Kasumi-1 (cell line): ENCODE measurements at regions not wholly inside any gene's neighbourhood (a gene's known extent, or its start where the extent isn't known, plus 50 kb on each side); places are given as distances from the start of the nearest gene placed in this dataset.
A peak's percentile ranks its signal among the peaks of the same experiment; 100 is the strongest.
"Not testable (repeated sequence)": the region's sequence is repeated elsewhere in the genome, so short reads cannot be mapped to it uniquely, and the experiment has no call there.

Experiments
- DNase-seq, 2 experiments: peaks; one replicate each; lab custom pipeline; 2025; lab: John Stamatoyannopoulos, UW

DNA sequence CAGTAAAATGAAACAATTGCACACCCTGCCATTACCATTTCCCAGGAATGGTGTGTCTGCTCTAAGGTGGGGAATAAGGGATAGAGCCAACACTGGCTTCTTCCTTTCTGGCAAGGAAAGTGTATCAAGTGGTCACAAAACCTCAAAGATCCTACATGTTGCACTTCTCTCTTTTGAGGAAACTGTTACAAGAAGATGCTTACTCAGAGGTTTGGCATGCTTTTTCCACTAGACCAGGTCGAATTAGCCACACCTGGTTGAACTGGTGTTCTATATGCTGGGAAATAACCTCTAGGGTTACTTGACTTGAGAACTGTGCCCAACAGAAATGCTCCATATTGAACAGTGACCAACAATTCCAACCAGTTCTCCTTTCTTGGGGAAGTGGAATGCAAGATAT is 102.9 kb downstream of the LRRN1 start:
- DNase-seq: no peak

DNA sequence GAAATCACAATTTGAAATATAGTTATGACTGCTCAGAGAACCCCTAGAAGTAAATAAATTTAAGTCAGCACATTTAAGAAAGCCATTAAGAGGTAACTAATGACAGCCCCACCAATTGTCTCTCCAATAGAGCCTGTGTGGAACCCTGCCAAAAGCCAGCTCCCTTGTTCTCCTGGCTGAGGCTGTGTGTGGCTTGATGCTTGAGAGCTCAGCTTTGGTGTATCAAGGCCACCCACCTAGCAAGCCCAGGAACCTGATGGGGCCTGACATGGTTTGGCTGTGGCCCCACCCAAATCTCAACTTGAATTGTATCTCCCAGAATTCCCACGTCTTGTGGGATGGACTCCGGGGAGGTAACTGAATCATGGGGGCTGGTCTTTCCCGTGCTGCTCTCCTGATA is 106.9 kb downstream of the LRRN1 start:
- no peak for DNase-seq

DNA sequence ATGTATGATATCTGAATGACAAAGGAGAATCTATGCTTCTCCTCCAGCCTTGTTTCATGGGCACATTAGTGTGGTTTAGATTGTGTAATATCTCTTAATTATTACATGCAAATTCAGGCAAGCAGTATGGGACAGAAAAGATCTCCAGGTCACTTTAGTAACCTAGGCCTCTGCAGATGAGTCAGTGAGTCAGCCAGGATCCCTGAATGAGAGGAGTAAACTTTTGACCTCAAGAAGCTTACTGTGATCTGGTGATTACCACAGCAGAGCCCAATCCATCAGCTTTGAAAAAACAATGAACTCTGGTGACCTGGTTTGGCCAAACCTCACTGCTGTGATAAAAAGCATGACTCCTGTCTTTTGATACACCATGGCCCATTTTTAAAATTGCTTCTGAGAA is 107.8 kb downstream of the LRRN1 start:
- no peak for DNase-seq

DNA sequence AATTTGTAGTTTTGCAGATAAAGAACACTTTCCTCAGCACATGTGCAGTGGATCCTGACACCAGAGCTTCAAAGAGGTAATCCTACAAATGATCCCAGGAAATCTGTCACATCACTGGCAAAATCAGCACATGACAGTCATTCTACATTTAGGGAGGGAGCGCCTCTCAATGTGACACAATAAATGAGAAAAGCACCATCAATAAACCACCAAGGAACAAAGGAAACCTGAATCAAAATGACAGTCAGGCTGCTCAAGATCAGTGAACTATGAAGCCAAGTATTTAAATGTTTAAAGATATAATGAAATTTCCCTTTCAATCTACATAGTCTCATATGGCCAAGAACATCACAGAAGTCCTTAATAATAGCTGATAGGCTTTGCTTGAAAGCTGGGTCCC is 119.5 kb downstream of the LRRN1 start:
- no peak for DNase-seq

DNA sequence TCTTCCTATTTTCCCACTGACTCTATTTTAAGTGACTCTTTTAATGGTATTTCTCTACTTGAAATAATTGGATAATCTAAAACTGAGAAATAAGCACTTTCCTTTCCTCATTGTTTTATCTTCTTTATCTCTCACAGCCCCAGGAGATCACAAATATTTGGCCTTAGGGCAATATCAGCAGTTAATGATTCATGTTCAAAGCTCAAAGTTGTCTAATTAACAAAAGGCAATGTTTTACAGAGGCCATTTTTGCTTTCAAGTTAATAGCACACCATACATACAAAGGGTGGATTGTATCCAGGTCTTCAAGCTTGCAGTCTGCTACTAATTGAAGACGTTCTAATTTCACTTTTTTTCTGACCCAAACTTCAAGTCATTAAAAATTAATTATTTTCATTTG is 120.1 kb downstream of the LRRN1 start:
- no peak for DNase-seq

DNA sequence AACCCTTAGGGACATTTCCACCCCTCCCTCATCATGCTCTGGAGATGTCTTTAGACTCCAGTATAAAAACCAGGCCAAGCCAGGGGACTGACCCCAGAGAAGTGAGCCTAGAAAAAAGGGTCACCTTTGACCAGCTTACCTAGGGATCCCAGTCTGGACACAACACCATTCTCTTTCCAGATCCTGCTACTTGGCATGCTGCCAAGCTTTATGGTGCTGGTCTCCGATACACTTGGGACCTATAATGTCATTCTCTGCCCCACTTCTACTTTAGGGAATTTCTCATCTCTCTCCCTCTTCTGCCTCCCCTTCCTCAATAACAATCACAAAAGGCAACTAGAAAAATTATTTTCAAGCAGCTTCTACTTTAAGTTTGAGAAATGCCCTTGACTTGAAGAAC is 124.4 kb downstream of the LRRN1 start:
- no peak for DNase-seq

DNA sequence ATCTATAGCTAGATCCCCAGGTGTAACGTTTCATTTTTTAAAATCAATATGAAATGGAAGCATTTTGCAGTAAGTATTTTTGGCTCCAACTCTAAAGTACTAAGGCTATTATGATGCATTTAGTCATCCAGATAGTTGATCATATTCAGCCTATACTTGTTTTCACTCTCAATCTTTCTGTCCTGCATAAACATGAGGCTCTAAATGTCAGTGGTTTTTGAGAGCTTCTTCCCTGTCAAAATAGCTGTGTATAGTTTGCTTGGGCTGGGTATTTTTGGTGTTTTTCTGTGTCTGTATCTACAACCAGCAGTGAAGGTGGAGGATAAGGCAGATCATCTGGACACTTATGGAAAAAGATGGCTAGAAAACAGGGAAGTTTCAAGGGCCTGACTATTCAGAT is 128.0 kb downstream of the LRRN1 start:
- DNase-seq: no peak

DNA sequence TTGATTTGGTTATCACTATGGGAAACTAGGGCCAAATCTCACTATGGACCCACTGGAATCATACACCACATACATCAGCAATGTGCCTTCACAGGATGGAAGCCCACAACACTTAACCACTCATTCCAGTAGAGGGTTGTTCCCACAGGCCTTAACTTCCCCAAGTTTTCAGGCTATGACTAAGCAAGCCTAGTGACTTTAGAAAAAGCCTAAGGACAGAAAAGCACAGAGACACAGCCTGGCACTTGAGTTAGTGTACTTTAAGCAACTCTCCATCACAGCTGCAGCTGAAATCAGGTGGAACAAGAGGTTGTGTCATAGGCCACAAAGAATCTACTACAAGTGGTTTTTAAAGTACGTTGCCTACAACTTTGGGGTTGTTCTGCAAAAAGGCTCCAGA is 128.7 kb downstream of the LRRN1 start:
- no peak for DNase-seq

DNA sequence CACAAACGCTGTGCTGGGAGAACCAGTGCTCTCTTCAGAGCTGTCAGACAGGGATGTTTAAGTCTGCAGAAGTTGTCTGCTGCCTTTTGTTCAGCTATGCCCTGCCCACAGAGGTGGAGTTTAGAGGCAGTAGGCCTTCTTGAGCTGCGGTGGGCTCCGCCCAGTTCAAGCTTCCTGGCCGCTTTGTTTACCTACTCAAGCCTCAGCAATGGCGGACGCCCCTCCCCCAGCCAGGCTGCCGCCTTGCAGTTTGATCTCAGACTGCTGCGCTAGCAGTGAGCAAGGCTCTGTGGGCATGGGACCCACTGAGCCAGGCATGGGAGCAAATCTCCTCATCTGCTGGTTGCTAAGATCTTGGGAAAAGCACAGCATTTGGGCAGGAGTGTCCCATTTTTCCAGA is 142.1 kb downstream of the LRRN1 start:
- not testable (repeated sequence) for DNase-seq

DNA sequence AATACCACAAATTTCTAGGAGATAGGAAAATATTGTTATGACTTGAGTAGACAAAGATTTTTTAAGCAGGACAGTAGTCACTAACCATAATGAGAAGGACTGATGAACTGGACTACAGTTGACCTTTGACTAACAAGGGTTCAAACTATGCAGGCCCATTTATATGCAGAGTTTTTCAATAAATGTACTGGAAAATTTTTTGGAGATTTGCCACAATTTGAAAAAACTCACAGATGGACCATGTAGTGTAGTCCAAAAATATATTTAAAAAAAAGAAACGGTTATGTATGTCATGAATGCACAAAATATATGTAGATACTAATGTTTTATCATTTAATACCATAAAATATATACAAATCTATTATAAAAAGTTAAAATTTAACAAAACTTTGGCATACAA is 151.8 kb downstream of the LRRN1 start:
- DNase-seq: no peak

DNA sequence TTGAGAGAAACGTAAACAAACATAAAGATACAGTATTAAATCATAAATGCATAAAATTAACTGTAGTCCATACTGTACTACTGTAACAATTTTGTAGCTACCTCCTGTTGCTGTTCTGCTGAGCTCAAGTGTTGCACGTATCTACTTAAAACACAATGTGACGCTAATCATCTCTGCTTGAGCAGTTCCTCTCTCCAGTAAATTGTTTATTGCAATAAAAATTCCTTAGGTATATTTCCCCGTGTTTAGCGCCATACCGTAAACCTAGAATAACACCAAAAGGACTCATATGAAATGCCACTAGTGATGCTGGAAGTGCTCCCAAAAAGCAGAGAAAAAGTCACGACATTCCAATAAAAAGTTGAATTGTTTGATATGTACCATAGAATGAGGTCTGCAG is 152.3 kb downstream of the LRRN1 start:
- DNase-seq: no peak

DNA sequence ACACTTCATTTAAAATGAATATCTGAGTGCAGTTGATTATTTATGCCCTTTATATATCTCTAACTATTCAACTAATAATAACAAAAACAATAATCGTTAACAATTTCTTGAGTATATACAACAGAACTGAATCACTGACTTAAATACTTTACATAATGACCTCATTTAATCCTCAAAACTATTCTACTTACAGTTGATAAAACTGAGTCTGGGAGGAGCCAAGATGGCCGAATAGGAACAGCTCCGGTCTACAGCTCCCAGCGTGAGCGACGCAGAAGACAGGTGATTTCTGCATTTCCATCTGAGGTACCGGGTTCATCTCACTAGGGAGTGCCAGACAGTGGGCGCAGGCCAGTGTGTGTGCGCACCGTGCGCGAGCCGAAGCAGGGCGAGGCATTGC is 163.6 kb downstream of the LRRN1 start:
- DNase-seq: not testable (repeated sequence)

DNA sequence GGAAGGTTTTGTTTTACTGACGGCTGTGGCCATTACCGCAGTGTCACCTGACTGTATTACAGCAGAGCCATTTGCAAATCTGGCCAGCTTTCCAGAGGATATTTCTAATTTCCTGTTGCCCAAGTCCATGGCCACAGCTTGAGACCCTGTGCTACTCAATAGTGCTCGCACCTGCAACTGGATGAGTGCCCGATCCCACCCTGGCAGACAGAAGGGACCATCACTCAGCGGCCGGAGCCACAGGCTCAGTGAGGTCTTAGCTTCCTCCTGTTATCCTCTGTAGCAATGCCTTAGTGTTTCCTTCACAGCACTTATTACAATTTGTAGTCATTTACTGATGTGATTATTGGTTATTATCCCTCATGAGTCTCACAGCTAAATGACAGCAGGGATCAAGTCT is 184.8 kb downstream of the LRRN1 start:
- DNase-seq: no peak

DNA sequence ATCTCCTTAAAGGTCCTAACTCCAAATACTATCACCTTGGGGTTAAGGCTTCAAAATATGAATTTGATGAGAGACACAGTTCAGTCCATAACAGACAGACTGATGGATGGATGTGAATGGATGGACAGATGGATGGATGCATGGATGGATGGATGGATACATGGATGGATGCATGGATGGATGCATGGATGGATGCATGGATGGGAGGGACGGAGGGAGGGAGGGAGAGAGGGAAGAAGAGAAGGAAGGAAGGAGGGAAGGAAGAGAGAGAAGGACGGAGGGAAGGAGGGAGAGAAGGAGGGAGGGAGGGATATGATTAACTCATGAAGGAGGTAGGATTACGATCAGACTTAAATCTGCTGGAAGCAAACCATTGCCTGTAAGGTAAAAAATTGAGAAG is 192.4 kb downstream of the LRRN1 start:
- no peak for DNase-seq

DNA sequence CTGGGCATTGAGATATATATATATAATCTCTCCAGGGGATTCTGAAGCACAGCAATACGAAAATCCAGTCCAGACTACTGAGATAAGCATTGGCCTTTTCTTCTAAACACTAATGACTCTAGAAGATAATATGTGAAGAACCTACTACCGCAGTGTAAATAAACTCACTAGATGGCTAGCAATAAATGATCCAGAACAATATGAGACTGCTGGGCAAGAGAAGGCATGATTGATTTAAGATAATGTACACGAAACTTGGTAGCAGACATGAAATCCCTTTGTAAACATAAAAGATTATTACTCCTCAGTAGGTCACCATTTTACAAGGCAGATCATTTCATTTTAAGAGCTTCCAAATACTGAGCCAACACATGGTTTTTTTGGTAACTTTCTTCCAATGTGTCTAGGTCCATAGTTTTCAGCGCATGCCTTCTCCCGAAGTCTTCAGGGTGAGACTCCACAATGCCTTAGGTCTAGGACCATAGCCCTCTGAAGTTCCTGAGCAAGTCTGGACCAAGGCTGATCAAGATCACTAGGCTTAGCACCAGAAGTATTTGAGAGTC is 193.2 kb downstream of the LRRN1 start:
- no peak for DNase-seq

DNA sequence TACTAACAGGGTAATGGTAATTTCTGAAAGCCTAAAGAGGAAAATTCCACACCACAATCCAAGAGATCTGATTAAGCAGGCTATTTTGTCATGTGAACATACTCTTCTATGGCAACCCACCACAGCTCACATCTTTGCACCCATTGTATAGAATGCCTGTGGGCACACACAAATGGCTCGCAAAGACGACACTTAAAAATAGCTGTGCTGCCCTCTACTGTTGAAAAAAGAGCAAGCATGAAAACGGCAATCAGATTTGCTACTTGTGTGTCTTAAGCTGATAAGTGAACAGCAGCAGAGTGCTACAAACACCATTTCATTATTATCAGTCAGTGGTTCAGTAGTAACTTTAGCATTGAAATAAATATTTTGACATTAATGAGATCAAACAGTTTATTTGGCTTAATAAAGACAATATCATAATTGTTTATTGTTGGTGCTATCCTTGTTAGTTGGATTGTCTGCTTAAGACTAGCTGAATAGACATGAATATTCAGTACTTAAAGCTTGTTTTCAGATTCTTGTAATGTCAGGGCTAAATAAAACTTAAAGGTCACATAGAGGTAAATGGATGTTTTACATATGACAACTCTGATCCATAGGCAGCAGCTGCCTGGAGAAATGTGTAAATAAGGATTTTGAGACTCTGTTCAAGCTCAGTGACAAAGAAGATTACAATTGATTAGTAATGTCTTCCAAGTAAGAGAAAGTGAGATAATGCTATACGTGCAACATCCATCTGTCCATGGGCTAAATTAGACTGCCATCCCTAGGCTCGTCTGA is 199.1 kb downstream of the LRRN1 start:
- peak; percentile 64 to 66 for DNase-seq

DNA sequence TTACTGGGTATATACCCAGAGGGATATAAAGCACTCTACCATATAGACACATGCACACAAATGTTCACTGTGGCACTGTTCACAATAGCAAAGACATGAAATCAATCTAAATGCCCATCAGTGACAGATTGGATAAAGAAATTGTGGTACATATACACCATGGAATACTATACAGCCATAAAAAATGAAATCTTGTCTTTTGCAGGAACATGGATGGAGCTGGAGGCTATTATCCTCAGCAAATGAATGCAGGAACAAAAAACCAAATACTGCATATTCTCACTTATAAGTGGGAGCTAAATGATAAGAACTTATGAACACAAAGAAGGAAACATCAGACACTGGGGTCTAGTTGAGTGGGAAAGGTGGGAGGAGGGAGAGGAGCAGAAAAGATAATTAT is 200.1 kb downstream of the LRRN1 start:
- not testable (repeated sequence) for DNase-seq

DNA sequence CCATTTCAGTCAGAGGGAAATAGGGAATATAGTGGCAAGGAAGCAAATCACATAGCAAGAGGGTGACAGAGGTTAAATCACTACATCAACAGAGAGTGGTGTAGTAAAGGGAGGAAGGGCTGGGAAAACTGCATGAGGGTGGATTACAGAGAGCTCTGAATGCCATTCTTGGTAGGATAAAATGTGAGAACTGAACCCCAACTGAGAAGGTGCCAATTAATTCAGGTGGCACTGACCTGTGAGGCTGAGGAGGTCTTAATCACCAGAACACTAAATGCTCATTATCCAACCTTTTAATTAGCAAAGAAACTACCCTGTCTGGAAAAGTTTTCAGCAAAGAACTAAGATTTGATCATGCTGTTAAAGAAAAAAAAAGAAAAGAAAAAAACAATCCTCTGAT is 202.7 kb downstream of the LRRN1 start:
- DNase-seq: no peak

DNA sequence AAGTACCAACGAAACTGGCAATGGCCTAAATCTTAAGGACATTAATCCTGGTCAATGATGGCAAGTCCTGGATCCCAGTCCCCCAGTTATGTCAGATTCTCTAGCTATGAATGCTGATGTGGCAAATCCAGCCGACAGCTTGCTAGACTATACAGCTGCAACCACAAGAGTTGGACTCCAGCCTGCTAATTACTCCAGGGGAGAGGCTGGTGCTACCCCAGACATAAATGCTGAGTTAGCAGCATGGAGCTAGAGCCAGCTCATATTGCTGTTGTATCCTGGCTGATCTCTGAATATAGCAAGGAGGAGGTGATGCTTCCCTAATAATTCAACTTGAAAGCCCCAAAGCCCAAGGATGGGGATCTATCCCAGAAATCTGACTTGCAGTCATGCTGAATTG is 207.1 kb downstream of the LRRN1 start:
- DNase-seq: no peak

DNA sequence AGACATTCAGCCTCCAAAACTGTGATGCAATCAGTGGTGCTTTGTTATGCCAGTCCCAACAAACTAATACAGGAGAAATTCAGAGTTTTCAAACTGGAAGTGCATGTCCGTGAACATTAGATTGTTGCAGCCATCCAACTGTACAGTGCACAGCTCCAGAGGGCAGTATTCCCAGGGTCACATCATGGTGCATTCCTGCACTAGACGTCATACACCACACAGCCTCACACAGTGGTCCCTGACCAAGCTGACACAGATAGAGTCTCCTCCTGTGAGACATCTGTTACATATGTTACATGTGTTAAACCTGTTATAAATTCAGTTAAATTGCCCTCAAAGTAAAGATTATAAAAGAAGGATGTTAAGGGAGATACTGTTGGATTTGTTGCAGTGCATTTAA is 209.0 kb downstream of the LRRN1 start:
- no peak for DNase-seq

DNA sequence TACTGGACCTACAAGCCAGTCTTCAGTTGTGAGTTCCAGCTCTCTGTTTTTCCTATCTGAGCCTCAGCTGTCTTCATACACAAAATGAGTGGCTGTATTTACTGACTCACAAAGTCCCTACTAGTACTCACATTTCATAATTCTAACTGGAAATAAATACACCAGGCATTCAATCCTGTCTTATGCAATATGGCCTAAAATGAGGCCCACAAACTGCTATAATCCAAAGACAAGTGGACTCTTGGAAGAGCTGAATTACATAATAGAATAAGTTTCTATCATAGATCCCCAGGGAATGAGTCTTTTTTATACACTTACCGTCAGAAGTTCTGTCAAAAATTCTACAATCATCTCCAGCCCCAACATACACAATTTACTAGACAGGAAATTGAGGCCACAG is 211.9 kb downstream of the LRRN1 start:
- no peak for DNase-seq

DNA sequence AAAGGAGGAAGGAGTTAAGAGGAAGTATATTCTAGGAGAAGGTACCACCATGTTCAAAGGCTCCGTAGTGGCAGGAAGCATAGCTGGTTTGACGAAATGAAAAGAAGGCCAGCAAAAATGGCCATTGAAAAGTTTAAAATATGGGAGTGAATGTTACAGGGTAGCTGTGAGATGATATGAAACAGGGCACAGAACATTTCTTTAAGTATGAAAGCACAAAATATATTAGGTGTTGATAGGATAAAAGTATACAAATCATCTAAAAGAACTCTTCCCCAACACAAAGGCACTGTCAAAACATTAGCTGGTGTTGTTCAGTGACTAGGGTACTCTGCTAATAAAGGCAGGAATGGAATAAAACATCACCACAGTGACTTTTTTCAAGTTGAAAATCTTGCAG is 216.2 kb downstream of the LRRN1 start:
- DNase-seq: no peak

DNA sequence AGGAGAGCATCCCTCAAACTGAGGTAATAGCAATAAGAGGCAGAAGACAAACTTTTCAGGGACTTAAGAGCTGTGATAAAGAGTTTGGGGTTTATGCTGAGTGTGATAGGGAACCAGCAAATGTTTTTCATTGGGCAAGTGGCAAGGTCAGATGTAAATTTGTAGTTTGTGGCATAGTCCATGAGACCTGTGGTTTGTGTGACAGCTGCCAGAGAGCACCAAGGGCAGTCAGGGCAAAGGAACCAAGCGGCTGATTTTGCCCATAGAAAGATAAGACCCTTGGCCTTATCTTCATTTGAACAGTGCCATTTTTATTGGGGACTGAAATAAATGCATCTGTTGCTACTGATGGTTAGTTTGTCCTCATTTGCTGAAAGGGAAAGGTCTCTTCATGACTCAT is 220.3 kb downstream of the LRRN1 start:
- DNase-seq: no peak

DNA sequence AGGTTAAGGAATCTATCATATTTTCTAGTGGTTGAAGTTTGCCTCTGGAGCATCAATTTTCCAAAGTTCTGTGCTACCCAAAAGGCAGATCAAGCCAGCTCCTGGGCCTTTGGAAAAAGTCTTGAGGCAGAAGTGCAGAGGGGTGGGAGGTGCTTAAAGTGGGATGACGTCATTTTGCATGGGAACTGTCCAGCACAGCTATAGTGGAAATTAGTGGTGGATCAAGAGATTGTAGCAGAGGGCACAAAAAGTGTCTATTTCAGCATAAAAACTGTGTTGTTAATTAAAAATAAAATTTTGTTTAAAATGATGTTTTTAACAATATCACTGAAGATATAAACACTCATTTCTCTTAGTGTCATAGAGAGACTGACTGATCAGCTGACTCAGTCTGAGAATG is 221.9 kb downstream of the LRRN1 start:
- peak; percentile 28 to 65 for DNase-seq
